GM12864 (cell line): ENCODE measurements at regions not wholly inside any gene's neighbourhood (a gene's known extent, or its start where the extent isn't known, plus 50 kb on each side); places are given as distances from the start of the nearest gene placed in this dataset.

Source experiments
- DNase-seq: peaks from one replicate; pipeline ENCODE4 v3.0.0-alpha.2; 2011; ENCODE audit warnings: low read depth
- H3K4me3 ChIP-seq: 2 replicates; pipeline ENCODE4 v1.5.1; 2011; ENCODE audit warnings: mild to moderate bottlenecking, low read depth, low read length, control low read depth
- TF ChIP-seq, protein P1 (sequence below): IDR thresholded peaks from 2 replicates; pipeline ENCODE4 v1.5.1; 2011; ENCODE audit warnings: low read depth, mild to moderate bottlenecking, moderate library complexity, low read length, control low read depth, inconsistent platforms; ENCODE audit errors: missing control alignments

DNA sequence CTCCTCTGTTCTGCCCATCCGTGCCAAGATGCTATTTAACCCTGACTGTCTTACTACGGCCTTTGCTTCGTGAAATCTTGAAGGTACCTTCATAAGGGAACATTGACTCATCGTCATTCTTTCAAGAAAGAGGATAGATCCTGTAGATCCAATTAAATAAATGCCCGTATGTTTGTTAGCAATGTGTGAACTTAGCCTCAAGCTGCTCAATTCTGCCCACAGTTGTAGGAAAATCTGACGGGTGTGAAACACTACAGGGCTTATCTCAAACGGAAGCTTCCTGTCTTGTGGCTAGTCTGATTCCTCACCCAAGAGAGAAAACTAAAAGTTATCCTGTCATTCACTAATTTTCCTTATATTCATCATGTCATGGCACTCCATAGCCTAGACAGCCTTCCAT, 168.0 kb upstream of the TBX3 start:
- no peak for DNase-seq
- H3K4me3 ChIP-seq = no peak overlapping the region
- TF ChIP-seq, protein P1, sequence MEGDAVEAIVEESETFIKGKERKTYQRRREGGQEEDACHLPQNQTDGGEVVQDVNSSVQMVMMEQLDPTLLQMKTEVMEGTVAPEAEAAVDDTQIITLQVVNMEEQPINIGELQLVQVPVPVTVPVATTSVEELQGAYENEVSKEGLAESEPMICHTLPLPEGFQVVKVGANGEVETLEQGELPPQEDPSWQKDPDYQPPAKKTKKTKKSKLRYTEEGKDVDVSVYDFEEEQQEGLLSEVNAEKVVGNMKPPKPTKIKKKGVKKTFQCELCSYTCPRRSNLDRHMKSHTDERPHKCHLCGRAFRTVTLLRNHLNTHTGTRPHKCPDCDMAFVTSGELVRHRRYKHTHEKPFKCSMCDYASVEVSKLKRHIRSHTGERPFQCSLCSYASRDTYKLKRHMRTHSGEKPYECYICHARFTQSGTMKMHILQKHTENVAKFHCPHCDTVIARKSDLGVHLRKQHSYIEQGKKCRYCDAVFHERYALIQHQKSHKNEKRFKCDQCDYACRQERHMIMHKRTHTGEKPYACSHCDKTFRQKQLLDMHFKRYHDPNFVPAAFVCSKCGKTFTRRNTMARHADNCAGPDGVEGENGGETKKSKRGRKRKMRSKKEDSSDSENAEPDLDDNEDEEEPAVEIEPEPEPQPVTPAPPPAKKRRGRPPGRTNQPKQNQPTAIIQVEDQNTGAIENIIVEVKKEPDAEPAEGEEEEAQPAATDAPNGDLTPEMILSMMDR = no peak

DNA sequence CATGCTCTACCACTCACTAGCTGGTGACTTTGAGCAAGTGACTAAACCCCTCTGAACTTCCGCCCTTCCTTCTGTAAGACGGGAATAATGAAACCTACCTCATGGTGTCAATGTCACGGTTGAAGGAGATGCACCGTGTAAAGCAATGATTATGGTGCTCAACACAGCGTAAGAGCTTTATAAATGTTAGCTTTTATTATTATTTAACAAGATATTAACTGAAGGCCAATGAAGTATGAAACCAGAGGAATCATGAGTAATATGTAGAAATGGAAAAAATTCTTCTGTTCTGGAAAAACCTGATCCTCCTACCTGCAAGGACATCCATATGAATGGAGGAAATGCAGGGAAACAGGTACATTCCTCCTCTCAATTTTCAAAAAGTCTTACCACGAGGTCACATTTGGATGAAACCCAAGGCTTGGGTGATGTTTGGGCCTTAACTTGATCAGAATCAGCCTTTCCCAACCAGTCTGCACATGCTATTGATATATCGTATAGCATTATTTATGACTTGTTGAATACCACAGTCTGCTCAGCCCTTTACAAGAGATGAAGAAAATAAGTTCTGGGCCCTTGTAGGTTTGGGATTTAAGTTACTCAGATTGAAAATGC, 166.8 kb upstream of the TBX3 start:
- TF ChIP-seq, protein P1 = no peak
- DNase-seq = no peak
- H3K4me3 ChIP-seq = no peak overlapping the region

DNA sequence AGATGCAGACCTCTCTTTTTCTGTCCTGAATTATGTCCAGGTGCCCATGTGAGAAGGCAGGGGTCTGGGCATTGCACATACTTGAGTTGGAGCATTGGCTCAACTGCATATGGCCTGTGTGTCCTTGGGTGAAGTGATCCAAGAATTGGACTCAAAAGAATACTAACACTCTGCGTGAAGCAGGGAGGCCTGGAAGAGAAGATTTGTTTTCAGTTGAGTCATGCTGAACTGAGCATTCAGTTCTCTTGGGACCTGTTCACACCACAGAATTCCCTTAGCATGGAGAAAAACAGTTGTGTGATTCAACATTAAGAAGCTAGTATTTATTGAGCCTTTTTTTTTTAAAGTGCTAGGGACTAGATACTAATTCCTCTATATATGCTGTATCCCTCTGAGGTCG, 164.7 kb upstream of the TBX3 start:
- DNase-seq = no peak
- TF ChIP-seq, protein P1 = no peak
- no peak overlapping the region for H3K4me3 ChIP-seq

DNA sequence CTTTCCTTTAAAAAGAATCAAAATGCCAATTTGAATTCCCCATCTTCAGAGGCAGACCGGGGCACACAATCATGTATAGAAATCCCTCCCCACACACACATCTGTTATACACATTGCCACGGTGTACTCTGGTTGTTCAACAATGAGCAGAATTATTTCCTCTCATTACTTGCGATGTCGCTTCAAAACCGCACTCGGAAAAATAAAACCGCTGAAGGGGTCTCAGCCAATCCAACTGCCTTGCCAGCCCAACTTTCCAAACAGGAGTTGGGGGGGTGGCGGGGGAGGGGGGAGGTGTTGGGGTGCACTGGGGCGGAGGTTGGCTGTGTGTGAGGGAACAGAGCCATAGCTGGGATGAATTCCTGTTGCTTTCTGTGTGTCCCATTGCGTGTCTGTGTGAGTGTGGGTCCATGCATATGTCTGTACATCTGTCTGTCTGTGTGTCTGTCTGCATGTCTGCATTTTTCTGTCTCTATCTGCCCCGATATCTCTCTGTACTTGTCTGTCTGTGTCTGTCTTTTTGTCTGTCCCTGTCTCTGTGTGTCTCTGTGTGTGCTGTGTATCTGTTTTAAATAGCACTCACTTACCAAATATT, 163.6 kb upstream of the TBX3 start:
- DNase-seq = no peak
- no peak overlapping the region for H3K4me3 ChIP-seq
- TF ChIP-seq, protein P1 = no peak

DNA sequence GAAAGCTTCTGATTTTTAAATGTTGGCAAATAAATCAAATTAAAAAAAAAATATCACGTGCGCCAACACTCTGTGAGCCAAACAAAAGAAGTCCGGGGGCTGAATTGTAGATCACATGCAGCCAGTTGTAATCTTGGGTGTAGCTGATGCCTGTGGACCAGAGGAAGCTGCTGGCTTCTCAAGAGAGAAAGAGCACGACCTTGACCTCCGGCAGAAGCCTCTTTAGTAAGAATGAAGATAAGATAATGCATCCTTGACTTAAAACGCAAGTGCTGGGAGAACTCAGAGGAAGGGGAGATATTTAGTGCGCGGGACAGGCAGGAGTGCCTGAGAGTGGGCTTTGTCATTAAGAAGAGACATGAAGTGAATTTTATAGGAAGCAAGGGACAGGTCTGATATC, 162.8 kb upstream of the TBX3 start:
- no peak for DNase-seq
- TF ChIP-seq, protein P1 = no peak
- H3K4me3 ChIP-seq = no peak overlapping the region

DNA sequence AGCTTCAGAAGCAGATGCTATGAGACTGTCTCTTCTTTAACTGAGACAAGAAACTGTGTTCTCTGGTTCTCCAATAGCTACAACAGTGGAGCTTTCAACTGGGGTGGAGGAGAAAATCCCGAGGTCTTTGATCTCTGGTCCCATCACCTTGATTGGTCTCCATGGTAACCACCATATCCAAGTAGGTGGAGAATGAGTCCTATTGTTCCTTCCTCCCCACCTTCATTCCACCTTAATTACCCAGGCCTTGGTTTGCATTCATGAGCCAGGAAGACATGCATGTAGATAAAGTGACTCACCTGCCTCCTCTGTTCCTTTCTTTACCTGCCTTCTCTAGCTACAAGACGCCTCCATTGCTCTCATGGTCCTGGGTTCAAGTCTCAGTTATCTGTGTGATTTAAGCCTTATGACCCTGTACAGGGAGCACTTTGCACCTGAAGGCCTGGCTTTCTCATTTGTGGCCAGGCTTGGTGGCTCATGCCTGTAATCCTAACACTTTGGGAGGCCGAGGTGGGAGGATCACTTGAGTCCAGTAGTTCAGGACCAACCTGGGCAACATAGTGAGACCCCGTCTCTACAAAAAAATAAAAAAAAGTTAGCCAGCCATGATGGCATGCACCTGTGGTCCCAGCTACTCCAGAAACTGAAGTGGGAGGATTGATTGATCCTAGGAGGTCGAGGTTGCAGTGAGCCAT, 157.7 kb upstream of the TBX3 start:
- DNase-seq = no peak
- TF ChIP-seq, protein P1 = no peak
- no peak overlapping the region for H3K4me3 ChIP-seq
